HL-60 (cell line): ENCODE measurements at regions not wholly inside any gene's neighbourhood (a gene's known extent, or its start where the extent isn't known, plus 50 kb on each side); places are given as distances from the start of the nearest gene placed in this dataset.

Experiments used
- DNase-seq, 2 experiments: peaks; one replicate each; pipeline ENCODE4 v3.0.0-alpha.2; 2010 to 2020; ENCODE audit warnings: low read depth in 1 of 2, low spot score in 1 of 2
- H3K27ac ChIP-seq: fragments of 250-450 bp; sonication (Bioruptor Pico); replicated peaks from 2 replicates; pipeline ENCODE4 v1.5.1; 2020; ENCODE audit warnings: mild to moderate bottlenecking, moderate library complexity
- H3K27me3 ChIP-seq: fragments of 250-450 bp; sonication (Bioruptor Pico); 2 replicates; pipeline ENCODE4 v1.5.1; 2021; ENCODE audit warnings: mild to moderate bottlenecking, moderate library complexity; ENCODE audit not compliant: insufficient read depth, poor library complexity, severe bottlenecking
- H3K4me3 ChIP-seq: replicated peaks from 2 replicates; pipeline ENCODE4 v1.5.1; 2011; ENCODE audit warnings: mild to moderate bottlenecking, control low read depth, low read length; ENCODE audit not compliant: insufficient read depth
- CTCF ChIP-seq: IDR thresholded peaks from one replicate; pipeline ENCODE4 v1.5.1; 2011; ENCODE audit warnings: low read length, control low read depth, inconsistent platforms; ENCODE audit not compliant: insufficient read depth
- GABPA ChIP-seq: IDR thresholded peaks from 2 replicates; pipeline ENCODE4 v1.6.1; 2012; ENCODE audit warnings: low read depth
- POLR2AphosphoS5 ChIP-seq: IDR thresholded peaks from 2 replicates; pipeline ENCODE4 v1.6.1; 2012; ENCODE audit warnings: low read depth
- REST ChIP-seq: IDR thresholded peaks from 2 replicates; pipeline ENCODE4 v1.6.1; 2012; ENCODE audit warnings: low read depth; ENCODE audit not compliant: insufficient replicate concordance
- SPI1 ChIP-seq: IDR thresholded peaks from 2 replicates; pipeline ENCODE4 v1.6.1; 2012; ENCODE audit warnings: low read depth, mild to moderate bottlenecking, borderline replicate concordance

GRCh38 chr2:7974936-7975335 lies 706.9 kb upstream of the ID2 start:
- DNase-seq = no peak
- Histone ChIP-seq H3K27me3 (no peaks in the 10 kb centered on the region), H3K4me3 (no peak overlapping the region), H3K27ac (no peak overlapping the region)
- TF ChIP-seq CTCF (no peak), GABPA (no peak), SPI1 (no peak), POLR2AphosphoS5 (no peak), REST (no peak)

- Histone ChIP-seq H3K27ac (no peak overlapping the region), H3K27me3 (no peaks in the 10 kb centered on the region)
- no peak for TF ChIP-seq CTCF
Observed at GRCh38 chr2:7976206-7976605, 705.6 kb upstream of the ID2 start.

GRCh38 chr2:7977981-7978380 lies 703.9 kb upstream of the ID2 start:
- DNase-seq = no peak
- H3K27me3 ChIP-seq = no peaks in the 10 kb centered on the region
- TF ChIP-seq GABPA (no peak), POLR2AphosphoS5 (no peak), REST (no peak), SPI1 (no peak), CTCF (no peak)
- H3K27ac ChIP-seq = no peak overlapping the region
- no peak overlapping the region for H3K4me3 ChIP-seq

More at GRCh38 chr2:7976206-7976605, 705.6 kb upstream of the ID2 start:
- no peak for DNase-seq
- H3K4me3 ChIP-seq = no peak overlapping the region

- Histone ChIP-seq H3K27ac (no peak overlapping the region), H3K4me3 (no peak overlapping the region), H3K27me3 (no peaks in the 10 kb centered on the region)
- no peak for DNase-seq
- no peak for TF ChIP-seq REST
- no peak for TF ChIP-seq CTCF
- no peak for TF ChIP-seq GABPA
- no peak for TF ChIP-seq SPI1
- TF ChIP-seq POLR2AphosphoS5 = no peak
Observed at GRCh38 chr2:7982054-7982453, 699.8 kb upstream of the ID2 start.
